ENCODE measurements at regions not wholly inside any gene's neighbourhood (a gene's known extent, or its start where the extent isn't known, plus 50 kb on each side); places are given as distances from the start of the nearest gene placed in this dataset.

GRCh38 chr15:26477044-26477443, 295.8 kb downstream of the GABRB3 start:
- CTCF ChIA-PET, result no interaction called here
- POLR2A ChIA-PET, result no interaction called here
- Histone ChIP-seq H3K9me3 (ENCODE audit: low read length) (peaks cover 3% of the 10 kb centered on the region), H3K4me1 (ENCODE audit: insufficient read depth, low read length) (no peaks in the 10 kb centered on the region), H3K36me3 (ENCODE audit: insufficient read depth, low read length) (no peaks in the 10 kb centered on the region), H3K27ac (ENCODE audit: low read depth, low read length) (no peak overlapping the region), H3K4me3 (ENCODE audit: low read length) (no peak overlapping the region), H3K27me3 (ENCODE audit: insufficient read depth, low read length, poor library complexity, severe bottlenecking) (no peaks in the 10 kb centered on the region)
- peaks cover 0 to 2% (median 0%) of the 10 kb centered on the region in 3 donors for H3K36me3 Mint-ChIP-seq
- no peak overlapping the region for H3K27ac Mint-ChIP-seq
- H3K4me3 Mint-ChIP-seq, result no peak overlapping the region
- H3K27me3 Mint-ChIP-seq, result no peaks in the 10 kb centered on the region
- H3K9me3 Mint-ChIP-seq, result peaks cover 5 to 16% (median 11%) of the 10 kb centered on the region in 5 donors
- DNase-seq, result no peak
- no peaks in the 10 kb centered on the region for H3K4me1 Mint-ChIP-seq

- no peak overlapping the region for H3K4me3 ChIP-seq (ENCODE audit: low read length)
- H3K36me3 ChIP-seq (ENCODE audit: insufficient read depth, low read length), result no peaks in the 10 kb centered on the region
- H3K9me3 ChIP-seq (ENCODE audit: low read length), result peaks cover 3% of the 10 kb centered on the region
- POLR2A ChIA-PET, result no interaction called here
- peaks cover 3 to 19% (median 15%) of the 10 kb centered on the region in 5 donors for H3K9me3 Mint-ChIP-seq
- no peaks in the 10 kb centered on the region for H3K4me1 Mint-ChIP-seq
- H3K27me3 Mint-ChIP-seq, result no peaks in the 10 kb centered on the region
- no peaks in the 10 kb centered on the region for H3K27me3 ChIP-seq (ENCODE audit: insufficient read depth, low read length, poor library complexity, severe bottlenecking)
- no peak overlapping the region for H3K27ac Mint-ChIP-seq
- H3K4me3 Mint-ChIP-seq, result no peak overlapping the region
- no peak overlapping the region for H3K27ac ChIP-seq (ENCODE audit: low read depth, low read length)
- peaks cover 0 to 2% (median 0%) of the 10 kb centered on the region in 3 donors for H3K36me3 Mint-ChIP-seq
- H3K4me1 ChIP-seq (ENCODE audit: insufficient read depth, low read length), result no peaks in the 10 kb centered on the region
- CTCF ChIA-PET, result no interaction called here
- no peak for DNase-seq
Measured at GRCh38 chr15:26475554-26475953, 297.3 kb downstream of the GABRB3 start.

DNA sequence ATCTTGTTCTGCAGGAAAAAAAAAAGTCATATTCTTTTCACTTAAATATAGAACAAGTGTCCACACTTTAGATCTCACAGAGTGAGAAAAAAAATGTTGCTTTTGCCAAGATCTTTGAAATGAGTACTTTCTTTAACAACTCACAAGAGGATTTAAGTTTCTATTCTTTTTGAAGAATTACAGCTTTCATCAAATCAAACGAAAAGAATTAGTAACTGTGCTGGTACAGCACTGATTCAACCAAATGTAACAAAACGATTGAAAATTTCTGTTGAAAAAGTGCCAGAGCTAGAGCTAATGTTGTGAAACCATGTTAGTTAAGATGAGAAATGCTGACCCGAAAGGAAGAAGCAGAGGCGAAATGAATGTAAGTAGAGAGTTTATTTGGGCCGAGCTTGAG, 300.2 kb downstream of the GABRB3 start:
- H3K27ac ChIP-seq (ENCODE audit: low read depth, low read length), result no peak overlapping the region
- Mint-ChIP-seq H3K27ac (no peak overlapping the region), H3K27me3 (no peaks in the 10 kb centered on the region), H3K4me1 (no peaks in the 10 kb centered on the region), H3K36me3 (peaks cover 0 to 2% (median 0%) of the 10 kb centered on the region in 3 donors), H3K9me3 (peaks cover 3 to 27% (median 17%) of the 10 kb centered on the region in 5 donors), H3K4me3 (no peak overlapping the region)
- ChIA-PET POLR2A (no interaction called here), CTCF (no interaction called here)
- H3K36me3 ChIP-seq (ENCODE audit: insufficient read depth, low read length), result no peaks in the 10 kb centered on the region
- no peaks in the 10 kb centered on the region for H3K4me1 ChIP-seq (ENCODE audit: insufficient read depth, low read length)
- H3K4me3 ChIP-seq (ENCODE audit: low read length), result no peak overlapping the region
- no peak for DNase-seq
- H3K27me3 ChIP-seq (ENCODE audit: insufficient read depth, low read length, poor library complexity, severe bottlenecking), result no peaks in the 10 kb centered on the region
- peaks cover 3% of the 10 kb centered on the region for H3K9me3 ChIP-seq (ENCODE audit: low read length)

DNA sequence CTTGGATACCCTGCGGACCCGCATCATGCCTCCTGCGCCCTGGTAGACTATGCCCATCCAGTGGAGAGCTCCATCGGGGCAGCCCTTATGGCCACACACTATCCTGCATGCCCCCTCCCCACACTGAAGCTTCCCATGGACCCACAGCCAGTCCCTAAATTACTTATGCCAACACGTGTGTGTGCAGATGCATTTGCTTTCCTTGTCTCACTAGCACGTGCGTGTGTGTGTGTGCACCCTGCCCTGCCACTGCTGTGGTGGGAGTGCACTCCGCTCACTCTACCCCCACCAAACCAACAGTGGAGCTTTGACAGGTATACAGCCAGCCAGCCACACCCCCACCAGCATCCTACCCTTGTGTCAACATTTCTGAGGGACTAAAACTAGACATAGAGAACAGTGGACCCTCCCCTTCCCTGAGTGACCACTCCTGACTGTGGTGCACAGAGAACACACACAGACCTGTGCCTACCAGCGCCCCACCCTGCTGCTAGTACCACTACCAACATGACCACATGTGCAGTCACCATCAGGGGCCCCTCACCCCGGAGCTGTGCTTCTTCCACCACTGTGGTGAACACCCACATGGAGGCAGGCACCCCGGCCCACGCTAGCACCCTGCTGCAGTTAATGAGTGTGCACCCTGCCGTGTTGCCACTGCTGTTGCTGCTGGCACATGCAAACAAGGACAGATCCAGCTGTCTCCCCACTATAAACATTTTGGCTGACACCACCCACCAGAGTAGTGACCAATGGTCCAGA, 310.8 kb downstream of the GABRB3 start:
- Histone ChIP-seq H3K27me3 (ENCODE audit: insufficient read depth, low read length, poor library complexity, severe bottlenecking) (no peaks in the 10 kb centered on the region), H3K27ac (ENCODE audit: low read depth, low read length) (no peak overlapping the region), H3K9me3 (ENCODE audit: low read length) (peaks cover 3% of the 10 kb centered on the region), H3K36me3 (ENCODE audit: insufficient read depth, low read length) (no peaks in the 10 kb centered on the region), H3K4me3 (ENCODE audit: low read length) (no peak overlapping the region), H3K4me1 (ENCODE audit: insufficient read depth, low read length) (no peaks in the 10 kb centered on the region)
- Mint-ChIP-seq H3K4me3 (no peak overlapping the region), H3K36me3 (no peaks in the 10 kb centered on the region), H3K27me3 (peaks cover 0 to 2% of the 10 kb centered on the region in 2 donors), H3K9me3 (peaks cover 13 to 39% (median 30%) of the 10 kb centered on the region in 5 donors), H3K4me1 (no peaks in the 10 kb centered on the region), H3K27ac (no peak overlapping the region)
- POLR2A ChIA-PET, result no interaction called here
- CTCF ChIA-PET, result interaction anchor here (1.0 kb wide), 1 partner anchor 15 kb away, joined by 3 read pairs; no protein-coding TSS in a partner anchor
- DNase-seq, result no peak

GRCh38 chr15:26460165-26460564, 312.7 kb downstream of the GABRB3 start:
- POLR2A ChIA-PET, result no interaction called here
- H3K36me3 Mint-ChIP-seq, result no peaks in the 10 kb centered on the region
- no peak overlapping the region for H3K27ac Mint-ChIP-seq
- CTCF ChIA-PET, result no interaction called here
- no peak overlapping the region for H3K27ac ChIP-seq (ENCODE audit: low read depth, low read length)
- H3K4me3 ChIP-seq (ENCODE audit: low read length), result no peak overlapping the region
- no peak overlapping the region for H3K4me3 Mint-ChIP-seq
- H3K27me3 Mint-ChIP-seq, result peaks cover 0 to 2% of the 10 kb centered on the region in 2 donors
- no peak for DNase-seq
- H3K9me3 Mint-ChIP-seq, result peaks cover 13 to 37% (median 30%) of the 10 kb centered on the region in 5 donors
- H3K4me1 Mint-ChIP-seq, result no peaks in the 10 kb centered on the region
- peaks cover 4% of the 10 kb centered on the region for H3K9me3 ChIP-seq (ENCODE audit: low read length)
- H3K4me1 ChIP-seq (ENCODE audit: insufficient read depth, low read length), result no peaks in the 10 kb centered on the region
- no peaks in the 10 kb centered on the region for H3K27me3 ChIP-seq (ENCODE audit: insufficient read depth, low read length, poor library complexity, severe bottlenecking)
- H3K36me3 ChIP-seq (ENCODE audit: insufficient read depth, low read length), result no peaks in the 10 kb centered on the region

DNA sequence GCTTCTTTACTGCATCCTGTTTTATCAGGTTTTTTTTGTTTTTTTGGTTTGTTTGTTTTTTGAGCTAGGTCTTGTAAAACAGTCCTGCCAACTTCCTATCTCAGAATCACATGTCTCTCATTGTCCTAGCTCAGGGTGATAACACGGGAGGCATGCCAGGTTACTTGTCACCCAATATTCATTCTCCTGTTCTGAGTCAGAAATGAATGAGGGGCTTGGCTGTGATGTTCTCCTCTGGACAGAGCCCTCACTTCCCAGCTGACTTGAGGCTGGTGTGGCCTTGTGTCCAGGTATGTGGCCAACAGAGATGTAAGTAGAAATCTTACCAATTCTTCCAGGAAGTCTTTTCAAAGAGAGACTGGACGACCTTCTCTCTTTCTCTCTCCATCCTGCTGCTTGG, 317.0 kb downstream of the GABRB3 start:
- no peak overlapping the region for H3K27ac ChIP-seq (ENCODE audit: low read depth, low read length)
- H3K9me3 ChIP-seq (ENCODE audit: low read length), result peaks cover 4% of the 10 kb centered on the region
- Mint-ChIP-seq H3K27ac (no peak overlapping the region), H3K36me3 (no peaks in the 10 kb centered on the region), H3K4me3 (no peak overlapping the region), H3K4me1 (no peaks in the 10 kb centered on the region), H3K9me3 (peaks cover 15 to 43% (median 33%) of the 10 kb centered on the region in 5 donors), H3K27me3 (peaks cover 0 to 2% of the 10 kb centered on the region in 2 donors)
- H3K4me1 ChIP-seq (ENCODE audit: insufficient read depth, low read length), result no peaks in the 10 kb centered on the region
- H3K4me3 ChIP-seq (ENCODE audit: low read length), result no peak overlapping the region
- no peaks in the 10 kb centered on the region for H3K36me3 ChIP-seq (ENCODE audit: insufficient read depth, low read length)
- no peak for DNase-seq
- ChIA-PET CTCF (no interaction called here), POLR2A (no interaction called here)
- no peaks in the 10 kb centered on the region for H3K27me3 ChIP-seq (ENCODE audit: insufficient read depth, low read length, poor library complexity, severe bottlenecking)

GRCh38 chr15:26453914-26454313, 319.0 kb downstream of the GABRB3 start:
- Mint-ChIP-seq H3K27me3 (peaks cover 0 to 2% of the 10 kb centered on the region in 2 donors), H3K4me3 (no peak overlapping the region), H3K9me3 (peaks cover 15 to 45% (median 28%) of the 10 kb centered on the region in 5 donors), H3K27ac (no peak overlapping the region), H3K36me3 (no peaks in the 10 kb centered on the region), H3K4me1 (no peaks in the 10 kb centered on the region)
- Histone ChIP-seq H3K27me3 (ENCODE audit: insufficient read depth, low read length, poor library complexity, severe bottlenecking) (no peaks in the 10 kb centered on the region), H3K36me3 (ENCODE audit: insufficient read depth, low read length) (no peaks in the 10 kb centered on the region), H3K27ac (ENCODE audit: low read depth, low read length) (no peak overlapping the region), H3K9me3 (ENCODE audit: low read length) (peaks cover 8% of the 10 kb centered on the region), H3K4me1 (ENCODE audit: insufficient read depth, low read length) (no peaks in the 10 kb centered on the region), H3K4me3 (ENCODE audit: low read length) (no peak overlapping the region)
- no peak for DNase-seq
- ChIA-PET POLR2A (no interaction called here), CTCF (no interaction called here)

GRCh38 chr15:26451995-26452394, 320.9 kb downstream of the GABRB3 start:
- no peak overlapping the region for H3K27ac ChIP-seq (ENCODE audit: low read depth, low read length)
- no peak overlapping the region for H3K4me3 ChIP-seq (ENCODE audit: low read length)
- no peaks in the 10 kb centered on the region for H3K27me3 ChIP-seq (ENCODE audit: insufficient read depth, low read length, poor library complexity, severe bottlenecking)
- Mint-ChIP-seq H3K4me3 (no peak overlapping the region), H3K4me1 (no peaks in the 10 kb centered on the region), H3K27ac (no peak overlapping the region), H3K27me3 (no peaks in the 10 kb centered on the region), H3K36me3 (no peaks in the 10 kb centered on the region), H3K9me3 (peaks cover 10 to 27% (median 15%) of the 10 kb centered on the region in 5 donors)
- ChIA-PET POLR2A (no interaction called here), CTCF (interaction anchor here (1.1 kb wide), 1 partner anchor 28 kb away, joined by 3 read pairs; no protein-coding TSS in a partner anchor)
- no peak for DNase-seq
- H3K9me3 ChIP-seq (ENCODE audit: low read length), result peaks cover 5% of the 10 kb centered on the region
- H3K36me3 ChIP-seq (ENCODE audit: insufficient read depth, low read length), result no peaks in the 10 kb centered on the region
- H3K4me1 ChIP-seq (ENCODE audit: insufficient read depth, low read length), result no peaks in the 10 kb centered on the region

Data from CD8-positive, alpha-beta memory T cell (primary cell).